ENCODE measurements at regions not wholly inside any gene's neighbourhood (a gene's known extent, or its start where the extent isn't known, plus 50 kb on each side); places are given as distances from the start of the nearest gene placed in this dataset.

DNA sequence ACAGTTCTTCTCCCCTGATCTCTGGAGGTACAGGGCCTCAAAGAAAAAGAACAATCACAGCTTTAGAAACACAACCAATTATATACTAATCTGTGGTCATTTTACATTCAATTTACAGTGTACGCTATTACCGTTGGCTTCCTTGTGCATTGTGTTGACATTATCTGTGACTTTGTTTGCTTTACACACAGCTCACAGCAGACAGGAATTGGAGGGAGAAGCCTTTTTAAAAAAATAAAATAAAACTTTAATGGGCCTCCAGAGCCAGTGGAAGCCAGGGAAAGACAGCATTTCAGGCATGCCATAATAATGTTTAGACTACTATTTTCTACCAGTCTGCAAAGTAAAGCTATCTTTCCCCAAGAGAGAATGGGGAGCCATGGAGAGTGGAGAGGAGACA, 179.0 kb upstream of the ADO start:
- peak overlapping the region; percentile 5; the same call in 1 of the 2 replicates for H3K4me3 ChIP-seq (ENCODE audit: low read length)
- H3K27me3 ChIP-seq (ENCODE audit: low read length): no peaks in the 10 kb centered on the region
- peak; percentile 93 for DNase-seq
- BruUV-seq (replicated peaks): no TSS peak
- no peaks in the 10 kb centered on the region for H3K36me3 ChIP-seq (ENCODE audit: low read depth, low read length)
- peak overlapping the region; percentile 73 for H3K27ac ChIP-seq (ENCODE audit: low read length)
- peak overlapping the region; percentile 66 for H3K4me2 ChIP-seq (ENCODE audit: low read length)
- TF ChIP-seq EZH2 (IDR thresholded peaks at IDR 0.05; ENCODE audit: low read length, unreplicated experiment) (no peak), EZH2phosphoT487 (IDR thresholded peaks at IDR 0.05; ENCODE audit: borderline replicate concordance, low read length) (no peak)
- TF ChIP-seq, protein P1, sequence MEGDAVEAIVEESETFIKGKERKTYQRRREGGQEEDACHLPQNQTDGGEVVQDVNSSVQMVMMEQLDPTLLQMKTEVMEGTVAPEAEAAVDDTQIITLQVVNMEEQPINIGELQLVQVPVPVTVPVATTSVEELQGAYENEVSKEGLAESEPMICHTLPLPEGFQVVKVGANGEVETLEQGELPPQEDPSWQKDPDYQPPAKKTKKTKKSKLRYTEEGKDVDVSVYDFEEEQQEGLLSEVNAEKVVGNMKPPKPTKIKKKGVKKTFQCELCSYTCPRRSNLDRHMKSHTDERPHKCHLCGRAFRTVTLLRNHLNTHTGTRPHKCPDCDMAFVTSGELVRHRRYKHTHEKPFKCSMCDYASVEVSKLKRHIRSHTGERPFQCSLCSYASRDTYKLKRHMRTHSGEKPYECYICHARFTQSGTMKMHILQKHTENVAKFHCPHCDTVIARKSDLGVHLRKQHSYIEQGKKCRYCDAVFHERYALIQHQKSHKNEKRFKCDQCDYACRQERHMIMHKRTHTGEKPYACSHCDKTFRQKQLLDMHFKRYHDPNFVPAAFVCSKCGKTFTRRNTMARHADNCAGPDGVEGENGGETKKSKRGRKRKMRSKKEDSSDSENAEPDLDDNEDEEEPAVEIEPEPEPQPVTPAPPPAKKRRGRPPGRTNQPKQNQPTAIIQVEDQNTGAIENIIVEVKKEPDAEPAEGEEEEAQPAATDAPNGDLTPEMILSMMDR (conservative IDR thresholded peaks at IDR 0.05; ENCODE audit: low read depth, low read length): no peak
- peak overlapping the region; percentile 62 for H2AFZ ChIP-seq (ENCODE audit: low read length)
- H3K4me1 ChIP-seq (ENCODE audit: insufficient read depth, low read length): peaks cover 44% of the 10 kb centered on the region
- no peaks in the 10 kb centered on the region for H3K9me2 ChIP-seq (replicated peaks; ENCODE audit: low read length)
- intact Hi-C loops (cut with micrococcal nuclease): loop anchor here (1.0 kb wide), 2 partner anchors 108 to 191 kb away; partner anchors contain the start of gene EGR2
- no peaks in the 10 kb centered on the region for H4K20me1 ChIP-seq (ENCODE audit: low read length)
- H3K9me3 ChIP-seq (ENCODE audit: low read length): no peaks in the 10 kb centered on the region
- ChIA-PET CTCF (interaction anchor here (1.4 kb wide), 1 partner anchor 192 kb away, joined by 11 read pairs; no protein-coding TSS in a partner anchor), POLR2A (ENCODE audit: unreplicated experiment) (interaction anchor here (0.5 kb wide), 1 partner anchor 508 kb away, joined by 9 read pairs; no protein-coding TSS in a partner anchor)
- H3F3A ChIP-seq (ENCODE audit: low read length, unreplicated experiment): peaks cover 12% of the 10 kb centered on the region
- peak overlapping the region; percentile 36 for H3K9ac ChIP-seq (ENCODE audit: low read length)
- no peaks in the 10 kb centered on the region for H3K79me2 ChIP-seq (ENCODE audit: low read length)
- ATAC-seq: peak; percentile 82

DNA sequence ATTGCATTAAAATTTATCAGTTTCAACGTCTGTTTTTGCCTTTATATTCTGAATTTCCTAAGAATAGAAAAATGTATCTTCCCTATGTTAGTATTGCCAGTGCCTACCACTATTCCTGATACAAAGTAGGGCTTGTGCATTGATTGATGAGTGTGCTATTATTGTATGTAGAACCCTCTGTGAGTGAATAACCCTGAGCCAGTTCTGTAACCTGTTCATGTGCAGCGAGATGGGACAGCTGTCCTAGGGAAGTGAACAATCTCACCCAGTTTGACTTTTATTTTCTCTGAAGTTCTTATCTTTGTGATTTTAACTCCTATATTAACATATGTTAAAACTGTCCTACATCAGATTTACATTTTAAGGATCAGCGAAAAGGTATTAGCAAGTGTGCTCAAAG, 178.4 kb upstream of the ADO start:
- Histone ChIP-seq H3K9me3 (ENCODE audit: low read length) (no peaks in the 10 kb centered on the region), H3K4me1 (ENCODE audit: insufficient read depth, low read length) (peaks cover 41% of the 10 kb centered on the region), H2AFZ (ENCODE audit: low read length) (peak overlapping the region; percentile 62), H4K20me1 (ENCODE audit: low read length) (no peaks in the 10 kb centered on the region), H3K4me3 (ENCODE audit: low read length) (peak overlapping the region; percentile 16), H3K9ac (ENCODE audit: low read length) (peak overlapping the region; percentile 36), H3K27me3 (ENCODE audit: low read length) (no peaks in the 10 kb centered on the region), H3K36me3 (ENCODE audit: low read depth, low read length) (no peaks in the 10 kb centered on the region), H3K27ac (ENCODE audit: low read length) (peak overlapping the region; percentile 73), H3K79me2 (ENCODE audit: low read length) (no peaks in the 10 kb centered on the region), H3K4me2 (ENCODE audit: low read length) (peak overlapping the region; percentile 66), H3K9me2 (replicated peaks; ENCODE audit: low read length) (no peaks in the 10 kb centered on the region), H3F3A (ENCODE audit: low read length, unreplicated experiment) (peaks cover 12% of the 10 kb centered on the region)
- intact Hi-C loops (cut with micrococcal nuclease): no loop called here
- POLR2A ChIA-PET (ENCODE audit: unreplicated experiment): no interaction called here
- CTCF ChIA-PET: interaction anchor here (1.4 kb wide), 1 partner anchor 191 kb away, joined by 11 read pairs; no protein-coding TSS in a partner anchor
- ATAC-seq: no peak
- no peak for DNase-seq
- TF ChIP-seq EZH2phosphoT487 (IDR thresholded peaks at IDR 0.05; ENCODE audit: borderline replicate concordance, low read length) (no peak), EZH2 (IDR thresholded peaks at IDR 0.05; ENCODE audit: low read length, unreplicated experiment) (no peak)
- TF ChIP-seq, protein P1 (conservative IDR thresholded peaks at IDR 0.05; ENCODE audit: low read depth, low read length): no peak
- BruUV-seq (replicated peaks): no TSS peak

DNA sequence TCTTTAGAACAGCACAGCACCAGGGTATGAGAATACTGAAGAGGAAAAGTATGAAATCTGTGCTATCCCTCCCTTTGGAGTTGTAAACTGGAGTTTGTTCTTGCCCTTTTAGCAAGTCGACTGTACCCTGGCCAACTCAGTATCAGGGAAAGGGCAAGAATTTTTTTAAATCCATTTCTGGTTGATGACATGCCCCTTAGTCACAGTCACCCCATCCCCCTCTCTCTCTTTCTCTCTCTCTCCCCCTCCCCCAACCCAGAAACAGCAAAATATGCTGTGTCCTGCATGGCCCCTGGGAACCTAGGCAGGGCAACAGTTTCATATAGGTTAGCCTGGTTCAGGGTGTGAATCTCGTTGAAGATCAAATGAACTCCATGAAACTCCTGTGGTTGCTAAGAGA, 177.7 kb upstream of the ADO start:
- Histone ChIP-seq H3K27me3 (ENCODE audit: low read length) (no peaks in the 10 kb centered on the region), H3K79me2 (ENCODE audit: low read length) (no peaks in the 10 kb centered on the region), H2AFZ (ENCODE audit: low read length) (no peak overlapping the region), H3K4me3 (ENCODE audit: low read length) (peak overlapping the region; percentile 16), H3K9me2 (replicated peaks; ENCODE audit: low read length) (no peaks in the 10 kb centered on the region), H3K36me3 (ENCODE audit: low read depth, low read length) (no peaks in the 10 kb centered on the region), H3K9me3 (ENCODE audit: low read length) (no peaks in the 10 kb centered on the region), H3K4me2 (ENCODE audit: low read length) (peak overlapping the region; percentile 66), H3K4me1 (ENCODE audit: insufficient read depth, low read length) (peaks cover 43% of the 10 kb centered on the region), H3K9ac (ENCODE audit: low read length) (peak overlapping the region; percentile 36), H3K27ac (ENCODE audit: low read length) (peak overlapping the region; percentile 73), H4K20me1 (ENCODE audit: low read length) (no peaks in the 10 kb centered on the region), H3F3A (ENCODE audit: low read length, unreplicated experiment) (peaks cover 12% of the 10 kb centered on the region)
- ATAC-seq (peak; percentile 48), DNase-seq (peak; percentile 98)
- BruUV-seq (replicated peaks): no TSS peak
- TF ChIP-seq EZH2phosphoT487 (IDR thresholded peaks at IDR 0.05; ENCODE audit: borderline replicate concordance, low read length) (no peak), EZH2 (IDR thresholded peaks at IDR 0.05; ENCODE audit: low read length, unreplicated experiment) (no peak)
- TF ChIP-seq, protein P1 (conservative IDR thresholded peaks at IDR 0.05; ENCODE audit: low read depth, low read length): no peak
- CTCF ChIA-PET: interaction anchor here (0.6 to 1.0 kb wide), 3 partner anchors 191 to 531 kb away, joined by 3 to 4 read pairs (median 4); no protein-coding TSS in a partner anchor
- POLR2A ChIA-PET (ENCODE audit: unreplicated experiment): no interaction called here
- intact Hi-C loops (cut with micrococcal nuclease): no loop called here
